ENCODE measurements at regions not wholly inside any gene's neighbourhood (a gene's known extent, or its start where the extent isn't known, plus 50 kb on each side); places are given as distances from the start of the nearest gene placed in this dataset.
"Not testable (repeated sequence)": the region's sequence is repeated elsewhere in the genome, so short reads cannot be mapped to it uniquely, and the experiment has no call there.

GRCh38 chr13:91031508-91031907 is 316.0 kb upstream of the MIR17HG start:
- no peak for DNase-seq

- no peak for DNase-seq
Measured at GRCh38 chr13:91032104-91032503, 315.4 kb upstream of the MIR17HG start.

GRCh38 chr13:91036886-91037285 is 310.6 kb upstream of the MIR17HG start:
- DNase-seq: no peak

- no peak for DNase-seq
Measured at GRCh38 chr13:91042870-91043269, 304.6 kb upstream of the MIR17HG start.

- peak in 1 of 2 experiments; percentile 8 for DNase-seq
Measured at GRCh38 chr13:91045351-91046034, 302.0 kb upstream of the MIR17HG start.

GRCh38 chr13:91046715-91047327 is 300.7 kb upstream of the MIR17HG start:
- no peak for DNase-seq

- no peak for DNase-seq
Measured at GRCh38 chr13:91050970-91051369, 296.5 kb upstream of the MIR17HG start.

GRCh38 chr13:91052876-91053275 is 294.6 kb upstream of the MIR17HG start:
- DNase-seq: no peak

GRCh38 chr13:91053318-91054065 is 294.0 kb upstream of the MIR17HG start:
- no peak for DNase-seq

- DNase-seq: no peak
Measured at GRCh38 chr13:91054902-91055301, 292.6 kb upstream of the MIR17HG start.

- DNase-seq: no peak
Measured at GRCh38 chr13:91056746-91057145, 290.7 kb upstream of the MIR17HG start.

- DNase-seq: not testable (repeated sequence)
Measured at GRCh38 chr13:91057507-91057906, 290.0 kb upstream of the MIR17HG start.

GRCh38 chr13:91058066-91058465 is 289.4 kb upstream of the MIR17HG start:
- DNase-seq: no peak

GRCh38 chr13:91058919-91059318 is 288.6 kb upstream of the MIR17HG start:
- DNase-seq: no peak

- DNase-seq: no peak
Measured at GRCh38 chr13:91066745-91067144, 280.7 kb upstream of the MIR17HG start.

- no peak for DNase-seq
Measured at GRCh38 chr13:91072486-91072885, 275.0 kb upstream of the MIR17HG start.

- DNase-seq: no peak
Measured at GRCh38 chr13:91074091-91074490, 273.4 kb upstream of the MIR17HG start.

- DNase-seq: no peak
Measured at GRCh38 chr13:91076830-91077229, 270.7 kb upstream of the MIR17HG start.

- DNase-seq: peak in 1 of 2 experiments; percentile 29
Measured at GRCh38 chr13:91078093-91078679, 269.3 kb upstream of the MIR17HG start.

- no peak for DNase-seq
Measured at GRCh38 chr13:91079176-91079575, 268.3 kb upstream of the MIR17HG start.

- no peak for DNase-seq
Measured at GRCh38 chr13:91085127-91085526, 262.4 kb upstream of the MIR17HG start.

- no peak for DNase-seq
Measured at GRCh38 chr13:91086936-91087716, 260.4 kb upstream of the MIR17HG start.

- no peak for DNase-seq
Measured at GRCh38 chr13:91097269-91097668, 250.2 kb upstream of the MIR17HG start.

All from SW 1271 (cell line).